Trophoblast cell (in vitro differentiated cells and primary cell): ENCODE measurements at regions not wholly inside any gene's neighbourhood (a gene's known extent, or its start where the extent isn't known, plus 50 kb on each side); places are given as distances from the start of the nearest gene placed in this dataset.

ENCODE experiments used
- DNase-seq, 2 donors: peaks; one replicate each; pipeline ENCODE4 v3.0.0-alpha.2; 2016
- H2AFZ ChIP-seq: 2 replicates; pipeline ENCODE4 v1.6.1; 2013; ENCODE audit warnings: low read length, moderate library complexity, mild to moderate bottlenecking; ENCODE audit not compliant: insufficient read depth, poor library complexity
- H2AK5ac ChIP-seq: 2 replicates; pipeline ENCODE4 v1.6.1; 2013; ENCODE audit warnings: mild to moderate bottlenecking, low read length
- H2BK120ac ChIP-seq: 2 replicates; pipeline ENCODE4 v1.6.1; 2013; ENCODE audit warnings: low read length, mild to moderate bottlenecking, moderate library complexity; ENCODE audit not compliant: insufficient read depth, poor library complexity
- H2BK12ac ChIP-seq: 2 replicates; pipeline ENCODE4 v1.6.1; 2013; ENCODE audit warnings: mild to moderate bottlenecking, low read length, moderate library complexity
- H2BK5ac ChIP-seq: 2 replicates; pipeline ENCODE4 v1.6.1; 2013; ENCODE audit warnings: low read length, low read depth, moderate library complexity, mild to moderate bottlenecking; ENCODE audit not compliant: poor library complexity
- H3K14ac ChIP-seq: 2 replicates; pipeline ENCODE4 v1.6.1; 2013; ENCODE audit warnings: mild to moderate bottlenecking, low read length
- H3K18ac ChIP-seq: 2 replicates; pipeline ENCODE4 v1.6.1; 2013; ENCODE audit warnings: mild to moderate bottlenecking, low read length
- H3K23ac ChIP-seq: 2 replicates; pipeline ENCODE4 v1.6.1; 2013; ENCODE audit warnings: low read length
- H3K27ac ChIP-seq: 2 replicates; pipeline ENCODE4 v1.5.1; 2013; ENCODE audit warnings: low read depth, mild to moderate bottlenecking, inconsistent platforms, low read length, moderate library complexity
- H3K27me3 ChIP-seq: 2 replicates; pipeline ENCODE4 v1.6.1; 2013; ENCODE audit warnings: inconsistent platforms, mild to moderate bottlenecking, low read length, moderate library complexity; ENCODE audit not compliant: insufficient read depth
- H3K36me3 ChIP-seq, 2 experiments: 1 replicate in 1 of 2; 2 replicates in 1 of 2; pipeline ENCODE4 v1.6.1; 2013; ENCODE audit warnings: low read length in 2 of 2, mild to moderate bottlenecking in 2 of 2, moderate library complexity in 1 of 2; ENCODE audit not compliant: insufficient read depth in 2 of 2, control insufficient read depth in 1 of 2
- H3K4ac ChIP-seq: 2 replicates; pipeline ENCODE4 v1.6.1; 2013; ENCODE audit warnings: low read depth, mild to moderate bottlenecking, low read length, moderate library complexity
- H3K4me1 ChIP-seq, 2 experiments: 1 replicate in 1 of 2; 2 replicates in 1 of 2; pipeline ENCODE4 v1.6.1; 2013; ENCODE audit warnings: low read length in 2 of 2, mild to moderate bottlenecking in 2 of 2, moderate library complexity in 1 of 2; ENCODE audit not compliant: insufficient read depth in 2 of 2, control insufficient read depth in 1 of 2
- H3K4me2 ChIP-seq: 2 replicates; pipeline ENCODE4 v1.6.1; 2013; ENCODE audit warnings: inconsistent platforms, mild to moderate bottlenecking, low read length, moderate library complexity
- H3K4me3 ChIP-seq: 2 replicates; pipeline ENCODE4 v1.5.1; 2013; ENCODE audit warnings: mild to moderate bottlenecking, low read depth, low read length, inconsistent platforms
- H3K79me1 ChIP-seq: one replicate; pipeline ENCODE4 v1.6.1; 2013; ENCODE audit warnings: low read length
- H3K79me2 ChIP-seq: 2 replicates; pipeline ENCODE4 v1.6.1; 2013; ENCODE audit warnings: low read length, mild to moderate bottlenecking; ENCODE audit not compliant: control insufficient read depth, insufficient read depth, poor library complexity
- H3K9ac ChIP-seq: 2 replicates; pipeline ENCODE4 v1.6.1; 2013; ENCODE audit warnings: mild to moderate bottlenecking, low read length
- H3K9me3 ChIP-seq: 2 replicates; pipeline ENCODE4 v1.6.1; 2013; ENCODE audit warnings: low read depth, mild to moderate bottlenecking, control low read depth, inconsistent platforms, low read length; ENCODE audit not compliant: insufficient read depth
- H4K12ac ChIP-seq: 2 replicates; pipeline ENCODE4 v1.6.1; 2013; ENCODE audit warnings: low read depth, mild to moderate bottlenecking, low read length, moderate library complexity
- H4K8ac ChIP-seq: 2 replicates; pipeline ENCODE4 v1.6.1; 2013; ENCODE audit warnings: low read depth, mild to moderate bottlenecking, low read length, moderate library complexity
- H4K91ac ChIP-seq: one replicate; pipeline ENCODE4 v1.6.1; 2013; ENCODE audit warnings: low read depth, mild to moderate bottlenecking, low read length, moderate library complexity
- WGBS: extraction: QIAGEN DNeasy Blood & Tissue Kit; methylation state at CpG from one replicate; pipeline ENCODE4 v1.1.7; 2013; ENCODE audit warnings: missing lambda C conversion rate; ENCODE audit not compliant: insufficient read length, insufficient coverage; ENCODE audit errors: extremely low coverage; 5-methylcytosine and 5-hydroxymethylcytosine counted together

GRCh38 chr21:33977721-33978369 is 62.2 kb upstream of the ATP5PO start:
- Histone ChIP-seq H3K4me3 (no peak overlapping the region), H3K27ac (no peak overlapping the region), H4K91ac (no peak overlapping the region), H2BK5ac (no peak overlapping the region), H2BK120ac (no peak overlapping the region), H3K4me2 (no peak overlapping the region), H3K36me3 (no peaks in the 10 kb centered on the region), H3K79me2 (no peaks in the 10 kb centered on the region), H2AFZ (no peak overlapping the region), H3K18ac (no peak overlapping the region), H3K9me3 (no peaks in the 10 kb centered on the region), H4K12ac (no peak overlapping the region), H3K23ac (no peak overlapping the region), H3K79me1 (peaks cover 2% of the 10 kb centered on the region), H4K8ac (no peak overlapping the region), H3K4me1 (peaks cover 10 to 11% of the 10 kb centered on the region in 2 experiments), H3K4ac (no peak overlapping the region), H3K9ac (no peak overlapping the region), H2AK5ac (no peak overlapping the region), H3K14ac (no peak overlapping the region), H2BK12ac (no peak overlapping the region), H3K27me3 (no peaks in the 10 kb centered on the region)
- no CpG with 5 or more reads among the region's 12 CpGs for WGBS
- DNase-seq = no peak

DNA sequence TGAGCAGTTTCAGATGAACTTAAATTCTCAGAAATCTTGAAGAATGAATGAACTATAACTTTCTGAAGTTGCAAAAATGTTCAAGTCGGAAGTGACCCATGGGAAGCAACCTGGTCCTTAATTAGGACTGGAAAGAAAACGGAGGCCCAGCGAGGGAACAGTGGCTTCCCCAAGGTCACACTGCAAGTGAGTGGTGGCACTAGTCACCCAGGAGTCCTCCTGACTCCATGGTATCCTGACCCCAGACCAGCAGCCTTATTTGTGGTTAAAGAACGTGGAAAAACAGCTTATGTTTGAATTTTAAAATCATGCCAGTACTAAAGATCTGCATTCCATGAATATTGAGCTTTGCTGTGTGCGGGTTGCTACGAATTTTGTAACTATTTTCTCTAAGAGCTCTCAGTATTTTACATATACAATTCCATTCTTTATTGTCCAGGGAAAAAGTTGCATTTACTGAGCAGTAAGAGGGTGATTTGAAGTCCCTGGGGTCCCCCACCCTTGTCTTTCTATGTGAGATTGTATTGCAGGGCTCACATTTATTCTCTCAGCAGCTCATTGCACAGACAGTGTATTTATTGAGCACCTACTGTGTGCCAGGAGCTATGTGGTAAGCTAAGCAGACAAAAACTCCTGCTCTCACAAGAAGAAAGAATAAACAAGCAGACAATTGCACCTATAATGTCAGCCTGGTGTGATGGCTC is 61.6 kb upstream of the ATP5PO start:
- Histone ChIP-seq H2BK120ac (no peak overlapping the region), H2AFZ (no peak overlapping the region), H3K27me3 (no peaks in the 10 kb centered on the region), H3K4me1 (peaks cover 10 to 11% of the 10 kb centered on the region in 2 experiments), H3K9ac (no peak overlapping the region), H3K27ac (no peak overlapping the region), H3K36me3 (no peaks in the 10 kb centered on the region), H3K23ac (no peak overlapping the region), H2AK5ac (no peak overlapping the region), H3K79me2 (no peaks in the 10 kb centered on the region), H4K8ac (no peak overlapping the region), H4K12ac (no peak overlapping the region), H3K79me1 (peaks cover 2% of the 10 kb centered on the region), H3K14ac (no peak overlapping the region), H3K18ac (no peak overlapping the region), H2BK5ac (no peak overlapping the region), H3K9me3 (no peaks in the 10 kb centered on the region), H2BK12ac (no peak overlapping the region), H3K4ac (no peak overlapping the region), H3K4me2 (no peak overlapping the region), H3K4me3 (no peak overlapping the region), H4K91ac (no peak overlapping the region)
- DNase-seq = peak; percentile 45 to 82
- WGBS = no CpG with 5 or more reads among the region's 6 CpGs

- Histone ChIP-seq H3K18ac (no peak overlapping the region), H2AFZ (no peak overlapping the region), H3K36me3 (no peaks in the 10 kb centered on the region), H3K23ac (no peak overlapping the region), H2BK5ac (peak overlapping the region; percentile 1), H2BK12ac (peak overlapping the region; percentile 54), H4K12ac (no peak overlapping the region), H2AK5ac (no peak overlapping the region), H3K9me3 (no peaks in the 10 kb centered on the region), H3K14ac (peak overlapping the region; percentile 20), H3K27me3 (no peaks in the 10 kb centered on the region), H4K91ac (peak overlapping the region; percentile 26), H2BK120ac (peak overlapping the region; percentile 79), H3K4ac (no peak overlapping the region), H3K4me1 (peaks cover 11 to 17% of the 10 kb centered on the region in 2 experiments), H3K4me2 (no peak overlapping the region), H3K79me1 (peaks cover 2% of the 10 kb centered on the region), H4K8ac (peak overlapping the region; percentile 23), H3K27ac (no peak overlapping the region), H3K9ac (no peak overlapping the region), H3K4me3 (no peak overlapping the region), H3K79me2 (no peaks in the 10 kb centered on the region)
- WGBS = no CpG with 5 or more reads among the region's 14 CpGs
- DNase-seq = peak in 1 of 2 donors; percentile 45
These were observed 60.7 kb upstream of the ATP5PO start for GRCh38 chr21:33976082-33977016.

DNA sequence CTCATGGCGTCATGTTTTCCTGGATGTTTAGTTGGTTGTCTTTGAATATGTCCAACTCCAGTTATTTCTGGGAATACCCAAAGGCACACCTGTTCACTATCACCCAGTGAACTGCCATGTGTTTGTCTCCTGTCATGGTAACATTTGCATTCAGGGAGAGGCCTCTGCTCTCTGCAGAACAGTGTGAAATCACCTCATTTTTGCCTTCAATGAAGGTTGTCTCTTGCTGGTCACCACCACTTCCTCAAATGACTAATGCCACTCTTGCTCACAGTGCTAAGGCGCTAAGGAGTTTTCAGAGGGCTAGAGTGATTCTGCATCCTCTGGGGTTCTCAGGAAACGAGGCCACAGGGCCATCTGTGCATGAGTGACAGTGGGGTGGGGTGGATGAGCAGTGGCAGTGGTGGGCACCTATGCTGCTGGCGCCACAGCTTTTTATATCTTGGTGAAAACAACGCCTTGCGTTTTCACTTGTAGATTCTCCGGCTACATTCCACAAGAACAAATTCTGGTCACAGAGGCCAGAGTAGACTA is 60.0 kb upstream of the ATP5PO start:
- Histone ChIP-seq H3K9ac (no peak overlapping the region), H4K91ac (peak overlapping the region; percentile 26), H4K8ac (peak overlapping the region; percentile 23), H3K79me2 (no peaks in the 10 kb centered on the region), H2AFZ (no peak overlapping the region), H2BK120ac (peak overlapping the region; percentile 79), H3K4me1 (peaks cover 11 to 17% of the 10 kb centered on the region in 2 experiments), H3K79me1 (peaks cover 2% of the 10 kb centered on the region), H2BK12ac (peak overlapping the region; percentile 20), H3K18ac (no peak overlapping the region), H4K12ac (peak overlapping the region; percentile 35), H3K27ac (no peak overlapping the region), H3K9me3 (no peaks in the 10 kb centered on the region), H3K14ac (peak overlapping the region; percentile 20), H3K23ac (no peak overlapping the region), H3K4me3 (no peak overlapping the region), H3K4me2 (no peak overlapping the region), H2BK5ac (peak overlapping the region; percentile 1), H2AK5ac (peak overlapping the region; percentile 9), H3K36me3 (no peaks in the 10 kb centered on the region), H3K27me3 (no peaks in the 10 kb centered on the region), H3K4ac (no peak overlapping the region)
- DNase-seq = peak; percentile 9 to 46
- WGBS = no CpG with 5 or more reads among the region's 7 CpGs
